Upper lobe of left lung (tissue), 6 donors: ENCODE measurements at regions not wholly inside any gene's neighbourhood (a gene's known extent, or its start where the extent isn't known, plus 50 kb on each side); places are given as distances from the start of the nearest gene placed in this dataset.

Source experiments
- ATAC-seq, 2 donors: fragments of 200-7000 bp; cut with Tn5 transposase; one replicate each; pipeline ENCODE4 v1.9.1; 2022; ENCODE audit warnings: mild to moderate bottlenecking in 2 of 2, moderate library complexity in 2 of 2; ENCODE audit not compliant: low FRiP score in 2 of 2
- DNase-seq, 2 donors: peaks; one replicate each; pipeline ENCODE4 v3.0.0-alpha.2; 2019 to 2020
- H3K27ac ChIP-seq, 4 donors: fragments of 200-600 bp; sonication (generic); one replicate each; pipeline ENCODE4 v1.5.1; 2016 to 2019
- H3K27me3 ChIP-seq, 4 donors: fragments of 200-600 bp; sonication (generic); one replicate each; pipeline ENCODE4 v1.5.1; 2017 to 2019
- H3K36me3 ChIP-seq, 4 donors: fragments of 200-600 bp; sonication (generic); one replicate each; pipeline ENCODE4 v1.5.1; 2016 to 2019
- H3K4me1 ChIP-seq, 4 donors: fragments of 200-600 bp; sonication (generic); one replicate each; pipeline ENCODE4 v1.5.1; 2018 to 2019
- H3K4me3 ChIP-seq, 4 donors: fragments of 200-600 bp; sonication (generic); one replicate each; pipeline ENCODE4 v1.5.1; 2017 to 2019; ENCODE audit warnings: mild to moderate bottlenecking in 2 of 4, moderate library complexity in 1 of 4
- H3K9me3 ChIP-seq, 4 donors: fragments of 200-600 bp; sonication (generic); one replicate each; pipeline ENCODE4 v1.5.1; 2018 to 2019
- CTCF ChIP-seq, 6 experiments: fragments of 450-650 bp in 4 of 6; fragments of 200-600 bp in 2 of 6; sonication (generic) in 2 of 6; IDR thresholded peaks; one replicate each; pipeline ENCODE4 v1.5.1; 2016 to 2019; ENCODE audit warnings: antibody characterized with exemption in 6 of 6
- EP300 ChIP-seq, 4 donors: sonication (generic); formaldehyde crosslinking; IDR thresholded peaks; one replicate each; pipeline ENCODE4 v1.5.1; 2017; ENCODE audit warnings: antibody characterized with exemption in 4 of 4, control low read depth in 2 of 4
- POLR2A ChIP-seq, 4 donors: fragments of 450-650 bp; IDR thresholded peaks; one replicate each; pipeline ENCODE4 v1.5.1; 2016 to 2017; ENCODE audit warnings: antibody characterized with exemption in 4 of 4, mild to moderate bottlenecking in 2 of 4
- POLR2AphosphoS5 ChIP-seq, 2 donors: sonication (generic); formaldehyde crosslinking; IDR thresholded peaks; one replicate each; pipeline ENCODE4 v1.5.1; 2017; ENCODE audit warnings: antibody characterized with exemption in 2 of 2
- WGBS, 2 donors: methylation state at CpG; one replicate each; pipeline ENCODE4 v1.1.5; 2017 to 2018; 5-methylcytosine and 5-hydroxymethylcytosine counted together
- donor health status: DM: no; HTN: no; CAD: no; lungs with moderate emphysema.
- donor health status: DM: no; HTN: yes; CAD: no; lungs with severe emphysema.

- Histone ChIP-seq H3K4me3 (no peak overlapping the region), H3K36me3 (no peaks in the 10 kb centered on the region), H3K27ac (no peak overlapping the region), H3K4me1 (no peaks in the 10 kb centered on the region), H3K9me3 (no peaks in the 10 kb centered on the region), H3K27me3 (no peaks in the 10 kb centered on the region)
- ATAC-seq (no peak), DNase-seq (no peak)
- 92 to 100% methylated on average over 1 of the region's 1 CpG for WGBS, 2 donors
- TF ChIP-seq EP300 (IDR thresholded peaks at IDR 0.05) (no peak), POLR2A (IDR thresholded peaks at IDR 0.05) (no peak), POLR2AphosphoS5 (IDR thresholded peaks at IDR 0.05) (no peak), CTCF (IDR thresholded peaks at IDR 0.05) (no peak)
Measured at GRCh38 chr10:59060852-59061251, 115.6 kb upstream of the PHYHIPL start.

DNA sequence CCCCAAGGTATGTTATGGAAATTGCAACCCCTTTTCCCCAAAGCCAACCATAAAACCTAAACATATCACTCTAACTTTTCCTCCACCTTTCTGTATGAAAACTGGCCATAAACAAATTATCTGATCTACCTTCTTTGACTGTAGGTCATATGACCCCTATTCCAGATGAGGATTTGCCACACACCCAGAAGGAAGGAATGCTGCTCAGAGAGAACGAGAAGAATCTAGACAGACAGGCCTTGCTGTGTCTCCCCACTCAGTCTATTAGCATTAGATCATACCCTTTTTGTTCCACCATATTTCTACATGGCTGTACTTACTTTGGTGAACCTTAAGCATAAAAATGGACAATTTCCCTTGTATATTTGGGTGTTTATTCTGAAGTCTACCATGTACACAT is 113.0 kb upstream of the PHYHIPL start:
- ATAC-seq = no peak
- DNase-seq = no peak
- TF ChIP-seq EP300 (IDR thresholded peaks at IDR 0.05) = no peak
- TF ChIP-seq CTCF (IDR thresholded peaks at IDR 0.05) = no peak
- Histone ChIP-seq H3K9me3 (no peaks in the 10 kb centered on the region), H3K36me3 (no peaks in the 10 kb centered on the region), H3K27me3 (no peaks in the 10 kb centered on the region), H3K4me1 (no peaks in the 10 kb centered on the region), H3K4me3 (no peak overlapping the region), H3K27ac (no peak overlapping the region)
- 80 to 88% methylated on average over 1 of the region's 1 CpG for WGBS, 2 donors

DNA sequence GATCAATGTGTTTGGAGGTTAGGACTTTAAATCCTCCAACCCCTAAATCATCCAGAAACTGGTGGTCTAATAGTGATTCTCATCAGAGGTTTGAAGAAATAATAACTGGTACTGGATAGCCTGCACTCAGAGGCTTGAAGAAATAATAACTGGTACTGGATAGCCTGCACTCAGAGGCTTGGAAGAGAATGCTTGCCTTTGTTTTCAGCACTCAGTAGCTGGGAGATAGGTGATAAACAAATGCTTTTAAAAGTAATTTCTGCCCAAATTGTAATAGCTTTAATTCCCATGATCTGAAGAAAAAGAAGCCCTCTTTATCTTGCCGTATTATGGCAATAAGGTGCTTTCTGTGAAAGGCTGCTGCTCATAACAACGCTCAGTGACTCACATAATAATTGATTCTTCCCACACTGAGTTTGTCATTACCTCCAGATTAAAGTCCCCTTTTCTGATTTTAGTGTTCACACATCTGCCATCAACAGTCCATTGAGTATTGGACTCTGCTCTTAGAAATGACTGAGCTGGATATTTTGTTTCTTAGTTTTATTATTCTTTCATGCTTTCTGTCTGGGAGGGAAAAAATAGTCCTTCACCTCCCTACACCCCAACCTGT is 112.3 kb upstream of the PHYHIPL start:
- no peak overlapping the region for H3K27ac ChIP-seq
- H3K27me3 ChIP-seq = no peaks in the 10 kb centered on the region
- DNase-seq (no peak), ATAC-seq (no peak)
- H3K4me3 ChIP-seq = no peak overlapping the region
- no peaks in the 10 kb centered on the region for H3K9me3 ChIP-seq
- TF ChIP-seq POLR2A (IDR thresholded peaks at IDR 0.05) (no peak), CTCF (IDR thresholded peaks at IDR 0.05) (no peak), POLR2AphosphoS5 (IDR thresholded peaks at IDR 0.05) (no peak), EP300 (IDR thresholded peaks at IDR 0.05) (no peak)
- no peaks in the 10 kb centered on the region for H3K36me3 ChIP-seq
- WGBS, 2 donors = 88 to 94% methylated on average over 2 of the region's 2 CpGs
- H3K4me1 ChIP-seq = no peaks in the 10 kb centered on the region

- TF ChIP-seq CTCF (IDR thresholded peaks at IDR 0.05) (no peak), POLR2AphosphoS5 (IDR thresholded peaks at IDR 0.05) (no peak), EP300 (IDR thresholded peaks at IDR 0.05) (no peak), POLR2A (IDR thresholded peaks at IDR 0.05) (no peak)
- Histone ChIP-seq H3K27me3 (no peaks in the 10 kb centered on the region), H3K36me3 (no peaks in the 10 kb centered on the region), H3K4me3 (no peak overlapping the region), H3K9me3 (no peaks in the 10 kb centered on the region), H3K4me1 (no peaks in the 10 kb centered on the region), H3K27ac (no peak overlapping the region)
- no peak for DNase-seq
- no peak for ATAC-seq
- 88 to 90% methylated on average over 6 of the region's 6 CpGs for WGBS, 2 donors
Measured at GRCh38 chr10:59064759-59065539, 111.5 kb upstream of the PHYHIPL start.
